AG04449 (cell line): ENCODE measurements at regions not wholly inside any gene's neighbourhood (a gene's known extent, or its start where the extent isn't known, plus 50 kb on each side); places are given as distances from the start of the nearest gene placed in this dataset.

ENCODE experiments used
- CTCF ChIA-PET: fragments of 350-600 bp; formaldehyde crosslinking; extraction: SDS; loops from one replicate; lab custom pipeline; 2021; ENCODE audit warnings: antibody characterized with exemption; lab: Yijun Ruan, JAX
- POLR2A ChIA-PET: fragments of 400-600, 350-600 bp; formaldehyde crosslinking; extraction: SDS; loops from one replicate; lab custom pipeline; 2020; ENCODE audit warnings: antibody characterized with exemption, inconsistent platforms; lab: Yijun Ruan, JAX
- DNase-seq: peaks from one replicate; pipeline ENCODE4 v3.0.0-alpha.2; 2010; ENCODE audit warnings: low read depth, low spot score
- H3K4me3 ChIP-seq: 2 replicates; pipeline ENCODE4 v1.5.1; 2011; ENCODE audit warnings: low read depth, mild to moderate bottlenecking, control low read depth, low read length
- TF ChIP-seq, protein P1 (sequence below): IDR thresholded peaks from one replicate; pipeline ENCODE4 v1.5.1; 2011; ENCODE audit warnings: mild to moderate bottlenecking, moderate library complexity, low read length, control low read depth, inconsistent platforms; ENCODE audit not compliant: insufficient read depth; ENCODE audit errors: missing control alignments

GRCh38 chr11:37378958-37379357 lies 780.9 kb upstream of the RAG2 start:
- POLR2A ChIA-PET: no interaction called here
- TF ChIP-seq, protein P1, sequence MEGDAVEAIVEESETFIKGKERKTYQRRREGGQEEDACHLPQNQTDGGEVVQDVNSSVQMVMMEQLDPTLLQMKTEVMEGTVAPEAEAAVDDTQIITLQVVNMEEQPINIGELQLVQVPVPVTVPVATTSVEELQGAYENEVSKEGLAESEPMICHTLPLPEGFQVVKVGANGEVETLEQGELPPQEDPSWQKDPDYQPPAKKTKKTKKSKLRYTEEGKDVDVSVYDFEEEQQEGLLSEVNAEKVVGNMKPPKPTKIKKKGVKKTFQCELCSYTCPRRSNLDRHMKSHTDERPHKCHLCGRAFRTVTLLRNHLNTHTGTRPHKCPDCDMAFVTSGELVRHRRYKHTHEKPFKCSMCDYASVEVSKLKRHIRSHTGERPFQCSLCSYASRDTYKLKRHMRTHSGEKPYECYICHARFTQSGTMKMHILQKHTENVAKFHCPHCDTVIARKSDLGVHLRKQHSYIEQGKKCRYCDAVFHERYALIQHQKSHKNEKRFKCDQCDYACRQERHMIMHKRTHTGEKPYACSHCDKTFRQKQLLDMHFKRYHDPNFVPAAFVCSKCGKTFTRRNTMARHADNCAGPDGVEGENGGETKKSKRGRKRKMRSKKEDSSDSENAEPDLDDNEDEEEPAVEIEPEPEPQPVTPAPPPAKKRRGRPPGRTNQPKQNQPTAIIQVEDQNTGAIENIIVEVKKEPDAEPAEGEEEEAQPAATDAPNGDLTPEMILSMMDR: no peak
- CTCF ChIA-PET: no interaction called here
- no peak overlapping the region for H3K4me3 ChIP-seq
- DNase-seq: no peak

DNA sequence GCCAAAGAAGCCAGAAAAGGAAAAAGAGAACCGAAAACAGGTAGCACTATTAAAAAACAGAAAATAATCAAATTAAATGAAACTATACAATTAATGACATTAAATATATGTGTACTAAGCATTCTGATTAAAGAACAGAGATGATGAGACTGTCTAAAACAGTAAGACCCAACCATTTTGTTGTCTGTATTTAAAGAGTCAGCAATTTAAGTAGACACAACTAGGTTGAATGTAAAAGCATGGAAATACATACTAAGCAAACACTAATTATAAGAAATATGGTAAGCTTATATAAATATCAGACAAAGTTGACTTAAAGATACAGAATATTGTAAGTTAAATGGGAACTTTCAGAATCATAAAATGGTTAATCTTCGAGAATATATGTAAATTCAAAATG lies 774.6 kb upstream of the RAG2 start:
- no peak for DNase-seq
- H3K4me3 ChIP-seq: no peak overlapping the region
- TF ChIP-seq, protein P1: no peak
- CTCF ChIA-PET: no interaction called here
- POLR2A ChIA-PET: no interaction called here

GRCh38 chr11:37371346-37371970 lies 773.4 kb upstream of the RAG2 start:
- TF ChIP-seq, protein P1: no peak
- no peak overlapping the region for H3K4me3 ChIP-seq
- ChIA-PET CTCF (no interaction called here), POLR2A (no interaction called here)
- DNase-seq: no peak

- ChIA-PET CTCF (no interaction called here), POLR2A (no interaction called here)
- no peak overlapping the region for H3K4me3 ChIP-seq
- TF ChIP-seq, protein P1: no peak
- DNase-seq: no peak
Measured at GRCh38 chr11:37370817-37371216, 772.8 kb upstream of the RAG2 start.

DNA sequence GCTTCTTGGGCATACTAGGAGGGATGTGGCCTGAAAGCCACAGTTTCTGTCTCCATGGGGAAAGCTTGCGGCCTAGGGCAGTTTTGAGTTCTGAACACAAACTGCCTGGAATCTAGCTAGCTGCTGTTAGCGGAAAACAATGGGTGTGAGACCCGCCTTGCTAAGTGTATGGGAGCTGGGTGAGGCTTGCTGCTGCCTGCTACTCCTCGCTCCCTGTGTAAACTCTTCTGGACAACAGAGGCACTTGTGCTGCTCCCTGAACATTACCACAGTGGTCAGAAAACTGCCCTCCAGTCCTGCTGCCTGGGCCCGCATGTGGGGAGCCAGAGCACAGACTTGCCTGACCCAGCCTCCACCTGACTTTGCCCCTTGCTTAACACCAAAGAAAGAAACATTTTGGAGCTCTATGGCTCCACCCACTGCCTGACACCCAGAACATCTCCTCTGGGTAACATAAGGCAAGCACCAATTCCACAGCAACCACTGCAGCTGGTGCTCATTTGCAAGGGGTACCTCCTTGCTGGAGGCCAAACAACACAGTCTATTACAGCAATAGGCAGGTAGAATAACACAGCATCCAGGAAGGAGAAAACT lies 766.3 kb upstream of the RAG2 start:
- POLR2A ChIA-PET: no interaction called here
- no peak for DNase-seq
- H3K4me3 ChIP-seq: no peak overlapping the region
- CTCF ChIA-PET: no interaction called here
- TF ChIP-seq, protein P1: no peak

DNA sequence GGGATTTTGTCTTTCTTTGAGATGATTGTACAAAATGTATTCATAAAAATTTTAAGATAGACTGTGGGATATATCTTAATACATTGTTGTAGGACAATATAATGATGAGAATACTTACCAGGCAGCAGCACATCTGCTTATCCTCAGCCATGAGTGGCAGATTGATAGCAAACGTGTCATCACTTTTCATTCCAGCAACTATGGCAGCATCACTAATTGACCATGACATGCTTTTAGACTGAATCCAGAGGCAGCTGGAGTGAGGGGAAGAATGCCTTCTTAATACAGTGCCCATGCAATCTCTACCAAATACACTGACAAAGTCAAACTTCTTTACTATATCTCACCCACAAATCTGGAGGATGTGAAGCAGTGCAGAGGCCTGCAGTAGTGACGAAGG lies 755.2 kb upstream of the RAG2 start:
- CTCF ChIA-PET: no interaction called here
- TF ChIP-seq, protein P1: no peak

More for the DNA sequence above, 755.2 kb upstream of the RAG2 start:
- DNase-seq: no peak
- POLR2A ChIA-PET: no interaction called here
- no peak overlapping the region for H3K4me3 ChIP-seq
